Eye (tissue), 1 donor: ENCODE measurements at regions not wholly inside any gene's neighbourhood (a gene's known extent, or its start where the extent isn't known, plus 50 kb on each side); places are given as distances from the start of the nearest gene placed in this dataset.
A peak's percentile ranks its signal among the peaks of the same experiment; 100 is the strongest.

ENCODE experiments used
- DNase-seq: peaks from one replicate; pipeline ENCODE4 v3.0.0-alpha.2; 2015

DNA sequence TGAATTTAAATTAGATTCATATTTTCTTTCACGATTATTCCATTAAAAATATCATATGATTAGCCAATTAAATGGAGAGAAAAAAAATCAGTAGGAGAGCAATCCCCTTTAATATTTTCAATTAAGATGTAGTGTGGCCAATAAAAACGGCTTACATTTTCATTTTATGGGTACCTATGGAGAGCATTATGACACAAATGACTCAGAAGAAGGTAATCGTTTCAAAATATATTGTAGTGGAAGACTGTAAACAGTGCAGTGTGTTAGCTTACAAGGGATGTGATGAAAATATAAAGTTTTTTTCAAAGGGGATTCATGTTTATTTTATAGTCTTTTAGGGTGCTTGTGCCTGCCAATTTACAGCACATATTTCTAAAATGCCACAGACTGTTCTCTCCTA lies 1507.4 kb upstream of the CELF4 start:
- no peak for DNase-seq

GRCh38 chr18:39062426-39062825 lies 1496.8 kb upstream of the CELF4 start:
- DNase-seq: no peak

- no peak for DNase-seq
Measured at GRCh38 chr18:39058386-39059000, 1492.9 kb upstream of the CELF4 start.

DNA sequence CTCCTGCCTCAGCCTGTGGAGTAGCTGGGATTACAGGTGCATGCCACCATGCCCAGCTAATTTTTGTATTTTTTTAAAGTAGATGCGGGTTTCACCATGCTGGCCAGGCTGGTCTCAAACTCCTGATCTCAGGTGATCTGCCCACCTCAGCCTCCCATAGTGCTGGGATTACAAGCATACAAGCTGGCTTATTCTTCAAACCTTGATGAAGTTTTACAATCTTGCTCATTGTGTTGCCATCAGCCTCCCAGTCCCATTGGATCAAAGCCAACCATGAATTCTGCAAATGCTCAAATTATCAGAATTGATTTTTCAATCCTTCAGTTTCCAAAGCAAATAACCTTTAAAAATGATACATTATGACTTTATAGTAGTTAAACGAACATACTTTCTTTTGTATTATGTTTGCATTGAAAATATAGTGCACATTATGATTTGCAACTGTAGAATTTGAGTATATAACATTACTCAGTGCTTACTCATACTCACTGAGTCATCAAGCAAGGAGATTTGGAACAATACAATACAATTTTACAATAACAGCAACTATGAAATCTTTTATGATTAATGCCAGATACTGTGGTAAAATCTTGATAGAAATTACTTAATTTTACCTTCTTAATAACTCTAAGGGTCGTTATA lies 1491.9 kb upstream of the CELF4 start:
- no peak for DNase-seq

GRCh38 chr18:39053571-39053970 lies 1488.0 kb upstream of the CELF4 start:
- DNase-seq: no peak

DNA sequence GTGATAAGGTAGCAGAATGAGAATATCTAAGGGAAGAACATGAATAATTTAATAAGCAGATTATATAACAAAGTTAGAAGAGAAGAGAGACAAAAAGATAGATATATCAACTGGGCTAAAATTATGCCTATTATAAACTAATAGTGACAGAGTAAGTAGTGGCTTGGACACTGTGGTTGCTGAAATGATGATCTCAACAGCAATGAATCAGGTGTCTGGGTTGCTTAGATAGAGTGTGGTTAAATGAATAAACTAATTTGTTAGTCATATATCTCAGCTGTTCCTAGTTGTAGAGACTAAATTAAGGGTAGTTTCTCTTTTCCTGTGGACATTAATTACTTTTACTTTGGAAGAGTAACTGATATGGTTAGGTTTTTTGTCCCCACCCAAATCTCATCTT lies 1485.4 kb upstream of the CELF4 start:
- no peak for DNase-seq

DNA sequence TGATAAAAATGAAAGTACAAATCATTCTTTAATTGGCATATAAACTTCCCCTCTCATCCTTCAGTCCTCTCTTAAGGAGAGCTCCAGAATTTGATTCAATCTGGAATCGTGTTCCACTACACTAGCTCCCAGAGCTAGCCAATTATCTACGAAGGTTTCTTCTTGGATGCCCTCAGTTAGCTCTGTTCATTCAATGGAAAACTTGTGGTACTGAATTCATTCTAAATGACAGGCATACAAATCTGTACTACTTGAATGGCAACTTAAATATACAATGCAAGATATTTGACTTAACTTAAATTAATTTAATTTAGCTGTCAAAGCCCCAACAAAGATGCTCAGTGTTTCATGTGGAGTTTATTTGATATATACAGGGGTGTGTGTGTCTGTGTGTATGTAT lies 1474.2 kb upstream of the CELF4 start:
- DNase-seq: peak; percentile 30

DNA sequence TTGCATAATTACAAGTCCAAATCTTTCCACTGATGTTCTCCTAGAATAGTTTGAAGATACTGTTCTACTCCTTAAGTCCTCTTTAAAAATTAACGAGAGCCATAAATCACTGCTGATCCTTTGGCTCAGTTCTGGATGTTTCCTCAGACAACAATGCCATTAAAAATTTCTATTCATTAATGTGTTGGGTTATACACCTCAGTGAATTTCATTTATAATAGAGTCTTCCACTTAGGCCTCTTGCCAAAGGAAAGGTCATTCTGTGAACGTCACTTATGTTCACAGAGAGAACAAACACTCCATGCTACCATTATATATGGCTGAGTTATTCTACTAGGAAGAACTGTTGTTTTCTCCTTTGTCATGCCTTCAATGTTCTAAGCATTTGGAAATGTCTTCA lies 1472.3 kb upstream of the CELF4 start:
- DNase-seq: no peak

- DNase-seq: no peak
Measured at GRCh38 chr18:39033312-39033711, 1467.7 kb upstream of the CELF4 start.

DNA sequence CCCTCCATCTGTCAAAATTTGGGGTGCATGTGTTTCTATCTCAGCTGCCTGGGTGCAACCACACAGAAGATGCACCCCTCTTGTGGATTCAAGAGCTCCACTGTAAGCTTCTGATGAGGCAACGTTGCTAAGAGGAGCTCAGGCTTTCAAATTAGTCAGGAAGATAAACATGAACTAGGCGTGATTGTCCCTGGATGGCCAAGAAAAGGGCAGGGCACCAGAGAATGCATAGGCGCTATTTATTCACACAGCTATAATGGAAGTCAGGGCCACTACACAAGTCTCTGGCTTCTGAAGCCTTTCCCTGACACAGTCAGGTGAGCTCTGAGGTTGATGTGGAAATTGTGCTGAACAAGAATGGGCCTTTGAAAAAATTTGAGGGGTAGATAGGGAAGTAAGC lies 1466.0 kb upstream of the CELF4 start:
- DNase-seq: no peak

GRCh38 chr18:39030124-39030655 lies 1464.6 kb upstream of the CELF4 start:
- no peak for DNase-seq

DNA sequence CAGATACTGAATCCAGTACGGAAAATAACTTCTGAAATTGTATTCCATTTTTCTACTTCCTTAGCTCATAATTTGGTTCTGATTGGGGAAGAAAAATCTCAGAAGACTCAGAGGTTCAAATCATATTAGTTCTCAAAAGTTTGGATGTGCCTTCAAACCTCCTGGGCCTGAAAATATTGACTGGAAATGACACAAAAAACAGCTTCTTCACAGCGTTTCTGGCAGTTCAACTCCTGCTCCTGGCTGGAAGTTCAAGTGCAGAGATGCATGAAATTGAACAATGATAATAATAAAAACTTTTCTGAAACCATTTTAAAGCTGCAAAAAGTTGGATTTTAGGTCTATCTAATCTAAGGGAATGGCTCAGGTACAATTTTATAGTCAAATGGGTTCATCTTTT lies 1459.9 kb upstream of the CELF4 start:
- no peak for DNase-seq

- no peak for DNase-seq
Measured at GRCh38 chr18:39019989-39020388, 1454.4 kb upstream of the CELF4 start.

- no peak for DNase-seq
Measured at GRCh38 chr18:39007031-39007902, 1441.7 kb upstream of the CELF4 start.

DNA sequence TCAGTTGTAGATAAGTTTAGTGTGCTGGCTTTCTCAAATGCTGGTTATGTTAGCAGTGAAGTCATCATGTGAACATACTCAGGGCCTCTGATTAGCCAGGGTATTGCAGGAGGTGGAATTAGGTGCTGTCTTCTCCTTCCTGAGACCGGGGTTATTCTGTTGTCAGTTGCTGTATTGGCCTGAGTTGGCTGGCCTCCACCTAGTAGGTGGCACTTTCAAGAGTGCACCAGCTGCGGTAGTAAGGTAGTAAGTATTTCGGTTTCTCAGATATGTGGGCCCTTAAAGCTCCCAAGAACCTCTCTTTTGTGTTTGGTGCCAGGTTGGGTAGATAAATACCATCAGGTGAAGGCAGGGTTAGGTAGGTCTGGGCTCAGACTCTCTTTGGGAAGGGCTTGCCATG lies 1430.5 kb upstream of the CELF4 start:
- DNase-seq: no peak

- DNase-seq: no peak
Measured at GRCh38 chr18:38993342-38993741, 1427.7 kb upstream of the CELF4 start.

DNA sequence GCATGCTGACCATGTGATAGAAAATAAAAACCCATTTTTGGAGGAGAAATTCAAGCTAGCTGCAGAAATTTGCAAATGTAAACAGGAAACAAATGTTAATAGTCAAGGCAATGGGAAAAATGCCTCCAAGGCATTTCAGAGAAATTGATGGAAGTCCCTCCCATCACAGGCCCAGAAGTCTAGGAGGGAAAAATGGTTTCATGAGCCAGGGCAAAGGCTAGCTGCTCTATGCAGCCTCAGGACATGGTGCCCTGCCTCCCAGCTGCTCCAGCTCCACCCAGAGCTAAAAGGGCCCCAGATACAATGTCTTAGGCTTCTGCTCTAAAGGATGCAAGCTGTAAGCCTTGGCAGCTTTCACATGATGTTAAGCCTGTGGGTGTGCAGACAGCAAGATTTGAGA lies 1419.4 kb upstream of the CELF4 start:
- no peak for DNase-seq

GRCh38 chr18:38982072-38982471 lies 1416.5 kb upstream of the CELF4 start:
- DNase-seq: no peak

DNA sequence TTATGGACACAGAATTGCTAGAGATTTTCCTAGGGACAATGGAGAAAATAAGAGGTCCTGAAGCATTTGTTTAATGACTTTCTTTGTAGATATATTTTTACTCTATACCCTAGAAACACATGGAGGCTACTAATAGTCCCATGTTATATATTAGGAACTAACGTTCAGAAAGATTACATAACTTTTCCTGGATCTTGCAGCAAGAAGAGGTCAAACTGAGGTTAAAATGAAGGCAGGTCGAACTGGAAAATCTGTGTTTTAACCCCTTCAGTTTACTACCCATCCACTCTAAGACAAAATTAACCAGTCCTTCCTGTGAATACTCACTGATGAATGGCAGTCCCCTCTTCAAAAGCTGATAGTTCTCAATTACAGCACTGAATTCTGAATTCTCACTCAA lies 1415.8 kb upstream of the CELF4 start:
- no peak for DNase-seq

DNA sequence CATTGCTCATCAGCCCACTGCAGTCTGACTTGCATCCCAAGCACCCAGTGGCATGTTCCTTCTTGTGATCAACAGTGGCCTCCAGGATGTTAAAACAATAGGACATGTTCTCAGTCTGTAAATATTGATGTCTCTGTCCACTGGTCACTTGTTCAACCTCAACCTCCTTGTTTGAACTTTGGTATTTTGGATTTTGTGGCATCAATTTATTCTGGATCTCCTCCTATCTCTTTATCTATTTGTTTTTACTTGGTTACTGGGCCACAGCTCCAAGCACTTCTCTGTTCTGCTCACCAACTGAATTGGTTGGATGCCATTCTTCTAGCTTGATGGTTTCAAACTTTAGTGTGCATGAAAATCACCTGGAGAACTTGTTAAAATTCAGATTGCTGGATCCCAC lies 1414.8 kb upstream of the CELF4 start:
- no peak for DNase-seq

DNA sequence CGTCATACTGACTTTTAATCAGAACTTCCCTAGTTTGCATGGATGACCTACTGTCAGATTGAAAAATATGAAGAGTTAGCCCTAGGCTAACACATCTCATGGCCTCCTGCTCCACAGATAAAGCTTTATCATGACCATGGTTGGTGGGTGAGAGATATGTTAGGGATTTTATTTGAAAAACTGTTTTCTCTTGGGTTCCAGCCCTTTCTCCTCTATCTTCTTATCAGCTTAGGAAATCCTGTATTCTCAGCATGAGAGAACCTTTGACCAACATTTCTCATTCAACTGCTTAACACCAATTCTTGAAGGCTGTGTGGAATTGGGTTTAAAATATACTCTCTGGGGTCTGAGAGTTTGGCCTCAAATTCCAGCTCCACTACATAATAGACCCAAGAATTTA lies 1407.0 kb upstream of the CELF4 start:
- no peak for DNase-seq

DNA sequence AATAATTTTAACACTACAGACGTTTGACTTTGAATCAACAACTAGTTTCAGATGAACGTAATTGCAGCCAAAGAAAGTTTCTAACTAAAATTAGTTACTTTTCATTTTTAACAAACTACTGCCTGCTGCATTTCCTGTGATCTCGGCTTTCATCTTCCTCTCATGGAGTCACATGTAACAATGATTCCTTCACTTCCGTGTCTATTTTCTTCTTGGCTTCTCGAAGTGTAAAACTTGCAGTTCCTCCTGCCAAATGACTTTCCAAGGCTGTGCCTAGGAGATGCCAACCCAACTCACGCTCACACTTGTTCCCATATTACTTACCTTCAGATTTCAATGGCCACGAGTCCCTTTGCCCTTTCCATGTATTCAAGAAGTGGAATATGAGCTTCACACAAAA lies 1406.3 kb upstream of the CELF4 start:
- no peak for DNase-seq

DNA sequence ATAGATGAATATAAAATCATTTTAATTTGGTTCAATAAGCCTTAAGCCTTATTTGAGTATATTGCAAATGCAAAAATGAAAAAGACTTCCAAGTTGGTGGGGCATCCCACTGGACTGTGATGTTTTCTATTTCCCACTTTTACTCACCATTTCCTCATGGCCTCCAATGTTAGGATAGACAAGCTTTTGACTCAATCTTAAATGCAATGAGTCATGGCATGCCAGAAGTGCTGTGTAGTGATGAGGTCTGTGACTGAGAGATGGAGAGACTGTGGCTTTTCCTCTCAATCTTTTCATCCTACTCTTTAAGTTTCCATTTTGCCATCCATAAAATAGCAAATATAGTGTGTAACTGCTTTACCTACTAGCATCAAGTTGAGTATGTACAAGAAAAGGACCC lies 1401.2 kb upstream of the CELF4 start:
- no peak for DNase-seq
